Fibroblast of lung (primary cell): ENCODE measurements at regions not wholly inside any gene's neighbourhood (a gene's known extent, or its start where the extent isn't known, plus 50 kb on each side); places are given as distances from the start of the nearest gene placed in this dataset.
"Not testable (repeated sequence)": the region's sequence is repeated elsewhere in the genome, so short reads cannot be mapped to it uniquely, and the experiment has no call there.

Experiments
- DNase-seq, 2 donors: peaks; one replicate each; pipeline versions ENCODE4 v3.0.0 to v3.0.0-alpha.2; 2010; ENCODE audit warnings: low read depth in 2 of 2
- H2AFZ ChIP-seq: 2 replicates; pipeline ENCODE4 v1.5.1; 2012; ENCODE audit warnings: low read length, control low read depth, inconsistent platforms
- H3K27ac ChIP-seq: 2 replicates; pipeline ENCODE4 v1.5.1; 2011; ENCODE audit warnings: low read length, control low read depth; ENCODE audit not compliant: insufficient read depth
- H3K27me3 ChIP-seq: 2 replicates; pipeline ENCODE4 v1.5.1; 2011; ENCODE audit warnings: mild to moderate bottlenecking, low read length; ENCODE audit not compliant: control insufficient read depth, insufficient read depth
- H3K36me3 ChIP-seq: 2 replicates; pipeline ENCODE4 v1.5.1; 2011; ENCODE audit warnings: low read length; ENCODE audit not compliant: control insufficient read depth, insufficient read depth
- H3K4me1 ChIP-seq: 2 replicates; pipeline ENCODE4 v1.5.1; 2011; ENCODE audit warnings: low read length; ENCODE audit not compliant: control insufficient read depth, insufficient read depth; ENCODE audit errors: extremely low read depth
- H3K4me2 ChIP-seq: 2 replicates; pipeline ENCODE4 v1.5.1; 2011; ENCODE audit warnings: low read length, control low read depth; ENCODE audit not compliant: insufficient read depth; ENCODE audit errors: extremely low read depth
- H3K4me3 ChIP-seq, 4 experiments: fragments of 200-600 bp in 1 of 4; sonication (generic) in 1 of 4; replicated peaks in 1 of 4; 2 replicates each; pipeline ENCODE4 v1.5.1; 2011 to 2016; ENCODE audit warnings: low read length in 4 of 4, low read depth in 3 of 4, mild to moderate bottlenecking in 3 of 4, control low read depth in 2 of 4, inconsistent platforms in 1 of 4, mixed read lengths in 1 of 4; ENCODE audit not compliant: insufficient read depth in 1 of 4; ENCODE audit errors: control extremely low read depth in 1 of 4
- H3K79me2 ChIP-seq: 2 replicates; pipeline ENCODE4 v1.5.1; 2012; ENCODE audit warnings: mild to moderate bottlenecking, low read length, inconsistent platforms; ENCODE audit not compliant: control insufficient read depth, insufficient read depth
- H3K9ac ChIP-seq: 2 replicates; pipeline ENCODE4 v1.5.1; 2011; ENCODE audit warnings: mild to moderate bottlenecking, low read length, control low read depth; ENCODE audit not compliant: insufficient read depth
- H3K9me3 ChIP-seq: 2 replicates; pipeline ENCODE4 v1.5.1; 2012; ENCODE audit warnings: low read depth, low read length; ENCODE audit not compliant: control insufficient read depth, insufficient read depth
- H4K20me1 ChIP-seq: 2 replicates; pipeline ENCODE4 v1.5.1; 2011; ENCODE audit warnings: low read length; ENCODE audit not compliant: control insufficient read depth, insufficient read depth; ENCODE audit errors: extremely low read depth
- EZH2 ChIP-seq: IDR thresholded peaks from 2 replicates; pipeline ENCODE4 v1.5.1; 2012; ENCODE audit warnings: low read length, control low read depth, mild to moderate bottlenecking; ENCODE audit errors: missing control alignments
- TF ChIP-seq, protein P1 (sequence below), 2 donors: IDR thresholded peaks in 1 of 2; conservative IDR thresholded peaks in 1 of 2; 1 replicate in 1 of 2; 2 replicates in 1 of 2; pipeline ENCODE4 v1.5.1; 2011 to 2012; ENCODE audit warnings: low read length in 2 of 2, control low read depth in 1 of 2, inconsistent platforms in 1 of 2, low read depth in 1 of 2, mild to moderate bottlenecking in 1 of 2

DNA sequence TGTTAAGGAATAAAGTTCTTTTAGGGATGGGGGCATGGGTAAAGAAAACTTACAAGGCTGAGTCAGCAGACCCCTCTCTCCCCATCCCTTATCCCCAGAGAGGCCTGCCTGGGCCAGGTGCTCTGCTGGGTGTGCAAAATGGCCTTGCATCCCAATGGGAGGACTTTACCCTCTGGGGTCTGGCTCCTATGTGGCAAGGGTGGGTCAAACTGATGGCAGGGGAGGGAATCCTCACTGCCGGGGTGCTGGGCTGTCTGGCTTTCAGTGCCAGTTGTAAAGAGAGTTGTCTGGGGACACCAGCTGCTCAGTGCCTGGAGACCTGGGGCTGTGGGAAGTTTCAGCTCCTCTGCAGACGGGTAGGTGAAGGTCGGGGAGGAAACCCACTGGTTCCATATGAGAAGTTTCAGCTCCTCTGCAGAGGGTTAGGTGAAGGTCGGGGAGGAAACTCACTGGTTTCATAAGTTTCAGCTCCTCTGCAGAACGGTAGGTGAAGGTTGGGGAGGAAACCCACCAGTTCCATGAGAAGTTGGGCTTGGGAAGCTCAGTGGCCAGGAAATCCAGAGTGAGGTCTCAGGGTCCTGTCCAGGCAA, 127.2 kb upstream of the PODXL start:
- no peaks in the 10 kb centered on the region for H3K79me2 ChIP-seq
- H3K36me3 ChIP-seq = no peaks in the 10 kb centered on the region
- no peak overlapping the region for H3K4me3 ChIP-seq
- DNase-seq = no peak
- no peak overlapping the region for H2AFZ ChIP-seq
- H3K9ac ChIP-seq = no peak overlapping the region
- no peaks in the 10 kb centered on the region for H3K4me1 ChIP-seq
- no peaks in the 10 kb centered on the region for H4K20me1 ChIP-seq
- peaks cover 3% of the 10 kb centered on the region for H3K27me3 ChIP-seq
- H3K4me2 ChIP-seq = no peak overlapping the region
- H3K27ac ChIP-seq = no peak overlapping the region
- no peaks in the 10 kb centered on the region for H3K9me3 ChIP-seq
- TF ChIP-seq, protein P1, sequence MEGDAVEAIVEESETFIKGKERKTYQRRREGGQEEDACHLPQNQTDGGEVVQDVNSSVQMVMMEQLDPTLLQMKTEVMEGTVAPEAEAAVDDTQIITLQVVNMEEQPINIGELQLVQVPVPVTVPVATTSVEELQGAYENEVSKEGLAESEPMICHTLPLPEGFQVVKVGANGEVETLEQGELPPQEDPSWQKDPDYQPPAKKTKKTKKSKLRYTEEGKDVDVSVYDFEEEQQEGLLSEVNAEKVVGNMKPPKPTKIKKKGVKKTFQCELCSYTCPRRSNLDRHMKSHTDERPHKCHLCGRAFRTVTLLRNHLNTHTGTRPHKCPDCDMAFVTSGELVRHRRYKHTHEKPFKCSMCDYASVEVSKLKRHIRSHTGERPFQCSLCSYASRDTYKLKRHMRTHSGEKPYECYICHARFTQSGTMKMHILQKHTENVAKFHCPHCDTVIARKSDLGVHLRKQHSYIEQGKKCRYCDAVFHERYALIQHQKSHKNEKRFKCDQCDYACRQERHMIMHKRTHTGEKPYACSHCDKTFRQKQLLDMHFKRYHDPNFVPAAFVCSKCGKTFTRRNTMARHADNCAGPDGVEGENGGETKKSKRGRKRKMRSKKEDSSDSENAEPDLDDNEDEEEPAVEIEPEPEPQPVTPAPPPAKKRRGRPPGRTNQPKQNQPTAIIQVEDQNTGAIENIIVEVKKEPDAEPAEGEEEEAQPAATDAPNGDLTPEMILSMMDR (conservative IDR thresholded peaks at IDR 0.05 in 1 of 2, IDR thresholded peaks at IDR 0.05 in 1 of 2; ENCODE audit: low read depth in 1 of 2, low read length in 2 of 2) = no peak
- no peak for TF ChIP-seq EZH2

- H2AFZ ChIP-seq = no peak overlapping the region
- no peaks in the 10 kb centered on the region for H4K20me1 ChIP-seq
- no peaks in the 10 kb centered on the region for H3K4me1 ChIP-seq
- no peak for DNase-seq
- TF ChIP-seq, protein P1 (conservative IDR thresholded peaks at IDR 0.05 in 1 of 2, IDR thresholded peaks at IDR 0.05 in 1 of 2; ENCODE audit: low read depth in 1 of 2, low read length in 2 of 2) = no peak
- no peak for TF ChIP-seq EZH2
- H3K4me3 ChIP-seq = no peak overlapping the region
- no peaks in the 10 kb centered on the region for H3K9me3 ChIP-seq
- H3K79me2 ChIP-seq = no peaks in the 10 kb centered on the region
- no peak overlapping the region for H3K9ac ChIP-seq
- H3K4me2 ChIP-seq = no peak overlapping the region
- H3K36me3 ChIP-seq = no peaks in the 10 kb centered on the region
- peaks cover 3% of the 10 kb centered on the region for H3K27me3 ChIP-seq
- H3K27ac ChIP-seq = no peak overlapping the region
These were observed 125.5 kb upstream of the PODXL start for GRCh38 chr7:131681961-131682360.

DNA sequence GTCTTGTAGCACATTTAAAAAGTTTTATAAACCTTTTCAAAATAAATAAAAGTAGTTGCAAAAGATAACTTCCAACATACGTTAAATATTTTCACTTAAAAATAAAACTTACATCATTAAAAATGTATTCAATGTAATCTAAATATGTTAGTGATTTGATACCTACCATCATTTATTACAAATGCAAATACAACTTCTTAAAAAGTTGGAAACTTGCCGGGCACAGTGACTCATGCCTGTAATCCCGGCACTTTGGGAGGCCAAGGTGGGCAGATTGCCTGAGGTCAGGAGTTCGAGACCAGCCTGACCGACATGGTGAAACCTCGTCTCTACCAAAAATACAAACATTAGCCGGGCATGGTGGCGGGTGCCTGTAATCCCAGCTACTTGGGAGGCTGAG, 122.6 kb upstream of the PODXL start:
- not testable (repeated sequence) for H3K36me3 ChIP-seq, H3K9ac ChIP-seq, H3K79me2 ChIP-seq, H2AFZ ChIP-seq, H4K20me1 ChIP-seq, H3K4me3 ChIP-seq, H3K4me1 ChIP-seq, H3K4me2 ChIP-seq, H3K27ac ChIP-seq, H3K27me3 ChIP-seq, H3K9me3 ChIP-seq
- DNase-seq = peak; percentile 2 to 11

GRCh38 chr7:131676850-131677249, 120.4 kb upstream of the PODXL start:
- H3K4me2 ChIP-seq, H3K9ac ChIP-seq, H3K27ac ChIP-seq, H4K20me1 ChIP-seq, H2AFZ ChIP-seq, H3K79me2 ChIP-seq, H3K4me3 ChIP-seq, H3K36me3 ChIP-seq, H3K9me3 ChIP-seq, DNase-seq, H3K27me3 ChIP-seq, H3K4me1 ChIP-seq: not testable (repeated sequence)
